GM21367 (cell line): ENCODE measurements at regions not wholly inside any gene's neighbourhood (a gene's known extent, or its start where the extent isn't known, plus 50 kb on each side); places are given as distances from the start of the nearest gene placed in this dataset.
"Not testable (repeated sequence)": the region's sequence is repeated elsewhere in the genome, so short reads cannot be mapped to it uniquely, and the experiment has no call there.

ENCODE experiments used
- ATAC-seq: cut with Tn5 transposase; IDR thresholded peaks from one replicate; pipeline ENCODE4 v1.9.1; 2021; ENCODE audit not compliant: unreplicated experiment

GRCh38 chr1:213702703-213703102 lies 285.1 kb upstream of the PROX1 start:
- ATAC-seq = no peak

- no peak for ATAC-seq
Observed at GRCh38 chr1:213704941-213705340, 282.8 kb upstream of the PROX1 start.

- not testable (repeated sequence) for ATAC-seq
Observed at GRCh38 chr1:213711833-213712490, 275.8 kb upstream of the PROX1 start.

GRCh38 chr1:213714645-213715044 lies 273.1 kb upstream of the PROX1 start:
- ATAC-seq = no peak

GRCh38 chr1:213715182-213715581 lies 272.6 kb upstream of the PROX1 start:
- ATAC-seq = no peak

GRCh38 chr1:213719462-213719861 lies 268.3 kb upstream of the PROX1 start:
- ATAC-seq = no peak

- no peak for ATAC-seq
Observed at GRCh38 chr1:213720032-213720431, 267.7 kb upstream of the PROX1 start.

GRCh38 chr1:213723187-213723586 lies 264.6 kb upstream of the PROX1 start:
- ATAC-seq = no peak

GRCh38 chr1:213724640-213725536 lies 262.9 kb upstream of the PROX1 start:
- no peak for ATAC-seq

GRCh38 chr1:213727853-213728592 lies 259.8 kb upstream of the PROX1 start:
- ATAC-seq = no peak

- no peak for ATAC-seq
Observed at GRCh38 chr1:213728593-213729536, 258.9 kb upstream of the PROX1 start.

- no peak for ATAC-seq
Observed at GRCh38 chr1:213733705-213734104, 254.1 kb upstream of the PROX1 start.

- ATAC-seq = no peak
Observed at GRCh38 chr1:213737398-213738035, 250.3 kb upstream of the PROX1 start.

- no peak for ATAC-seq
Observed at GRCh38 chr1:213738658-213739057, 249.1 kb upstream of the PROX1 start.

GRCh38 chr1:213742992-213743391 lies 244.8 kb upstream of the PROX1 start:
- ATAC-seq = no peak

- ATAC-seq = no peak
Observed at GRCh38 chr1:213744780-213745179, 243.0 kb upstream of the PROX1 start.

GRCh38 chr1:213745451-213745850 lies 242.3 kb upstream of the PROX1 start:
- no peak for ATAC-seq

GRCh38 chr1:213749558-213749957 lies 238.2 kb upstream of the PROX1 start:
- ATAC-seq = no peak

- ATAC-seq = no peak
Observed at GRCh38 chr1:213750231-213751063, 237.3 kb upstream of the PROX1 start.
